Panc1 (cell line): ENCODE measurements at regions not wholly inside any gene's neighbourhood (a gene's known extent, or its start where the extent isn't known, plus 50 kb on each side); places are given as distances from the start of the nearest gene placed in this dataset.

Source experiments
- ATAC-seq: fragments of 200-7000 bp; cut with Tn5 transposase; 2 replicates; pipeline ENCODE4 v1.9.1; 2020; ENCODE audit warnings: mild to moderate bottlenecking, moderate library complexity
- BruUV-seq: library from RNA; stranded (reverse); fragments of 400-500 nt; replicated peaks from 2 replicates; lab custom pipeline; 2021; lab: Mats Ljungman, UMichigan
- CTCF ChIA-PET: fragments of 300-600 bp; sonication (Branson Sonifier 250); formaldehyde crosslinking; loops from one replicate; lab custom pipeline; 2022; ENCODE audit warnings: antibody characterized with exemption; lab: Charles Lee
- POLR2A ChIA-PET: fragments of 300-600 bp; sonication (Branson Sonifier 250); formaldehyde crosslinking; loops from one replicate; lab custom pipeline; 2022; ENCODE audit warnings: antibody characterized with exemption; lab: Charles Lee
- DNase-seq: peaks from one replicate; pipeline ENCODE4 v3.0.0-alpha.2; 2010; ENCODE audit warnings: low read depth, low spot score
- H3K27ac ChIP-seq: 2 replicates; pipeline ENCODE4 v1.5.1; 2011; ENCODE audit warnings: mild to moderate bottlenecking, low read length, inconsistent platforms
- H3K27me3 ChIP-seq: fragments of 200-500 bp; sonication (Bioruptor generic); 2 replicates; pipeline ENCODE4 v1.6.0; 2014; ENCODE audit warnings: low read length, inconsistent platforms; ENCODE audit not compliant: control insufficient read depth, insufficient read depth
- H3K36me3 ChIP-seq: fragments of 200-500 bp; sonication (Bioruptor generic); 2 replicates; pipeline ENCODE4 v1.5.1; 2014; ENCODE audit warnings: inconsistent platforms, mild to moderate bottlenecking, low read length, moderate library complexity; ENCODE audit not compliant: control insufficient read depth, insufficient read depth
- H3K4me1 ChIP-seq: 2 replicates; pipeline ENCODE4 v1.5.1; 2011; ENCODE audit warnings: inconsistent platforms, mild to moderate bottlenecking, low read length, moderate library complexity; ENCODE audit not compliant: control insufficient read depth, insufficient read depth
- H3K4me3 ChIP-seq, 2 experiments: 2 replicates each; pipeline ENCODE4 v1.5.1; 2011 to 2012; ENCODE audit warnings: low read depth in 2 of 2, low read length in 2 of 2, mild to moderate bottlenecking in 2 of 2, inconsistent platforms in 1 of 2, moderate library complexity in 1 of 2
- H3K9me3 ChIP-seq: fragments of 200-500 bp; sonication (Bioruptor generic); 2 replicates; pipeline ENCODE4 v1.5.1; 2014; ENCODE audit warnings: low read depth, mild to moderate bottlenecking, inconsistent platforms, low read length, moderate library complexity; ENCODE audit not compliant: control insufficient read depth, insufficient read depth
- CTCF ChIP-seq: fragments of 450-650 bp; IDR thresholded peaks from 2 replicates; pipeline ENCODE4 v1.5.1; 2017; ENCODE audit warnings: mild to moderate bottlenecking
- POLR2AphosphoS5 ChIP-seq: IDR thresholded peaks from 2 replicates; pipeline ENCODE4 v1.6.1; 2012; ENCODE audit warnings: mild to moderate bottlenecking, low read depth, low read length, moderate library complexity
- REST ChIP-seq, 2 experiments: IDR thresholded peaks; 2 replicates each; pipeline ENCODE4 v1.6.1; 2011 to 2012; ENCODE audit warnings: low read depth in 2 of 2, control low read depth in 1 of 2, low read length in 1 of 2, mild to moderate bottlenecking in 1 of 2, moderate library complexity in 1 of 2; ENCODE audit not compliant: insufficient read depth in 1 of 2
- SIN3A ChIP-seq: IDR thresholded peaks from 2 replicates; pipeline ENCODE4 v1.6.1; 2012; ENCODE audit warnings: low read depth, mild to moderate bottlenecking, low read length, moderate library complexity, borderline replicate concordance; ENCODE audit not compliant: insufficient read depth
- TCF7L2 ChIP-seq: IDR thresholded peaks from 2 replicates; pipeline ENCODE4 v1.6.1; 2011; ENCODE audit warnings: mild to moderate bottlenecking, low read depth, low read length, inconsistent platforms
- in situ Hi-C: cut with HindIII; loops from 2 replicates; pipeline ENCODE4 v1.10.0; 2016; ENCODE audit warnings: low sequenced_read_pairs, low pct_unique_long_range_greater_than_20kb
- intact Hi-C: fragments of 100-400 bp; cut with micrococcal nuclease; formaldehyde crosslinking; loops from one replicate; pipeline ENCODE4 v1.10.0; 2022; ENCODE audit not compliant: unreplicated experiment

GRCh38 chr11:31919175-31919574 lies 108.1 kb upstream of the PAX6 start:
- in situ Hi-C loops (no loop called here), intact Hi-C loops (no loop called here)
- TF ChIP-seq TCF7L2 (no peak), POLR2AphosphoS5 (no peak), SIN3A (no peak), REST (IDR thresholded peaks at IDR 0.05; ENCODE audit: insufficient read depth in 1 of 2, low read depth in 2 of 2, low read length in 1 of 2) (no peak), CTCF (no peak)
- ATAC-seq = no peak
- Histone ChIP-seq H3K9me3 (no peaks in the 10 kb centered on the region), H3K27ac (no peak overlapping the region), H3K4me3 (no peak overlapping the region), H3K36me3 (no peaks in the 10 kb centered on the region), H3K4me1 (no peaks in the 10 kb centered on the region), H3K27me3 (peaks cover 5% of the 10 kb centered on the region)
- no peak for DNase-seq
- ChIA-PET CTCF (no interaction called here), POLR2A (no interaction called here)
- BruUV-seq = no TSS peak

GRCh38 chr11:31915867-31916266 lies 104.7 kb upstream of the PAX6 start:
- CTCF ChIA-PET = no interaction called here
- DNase-seq (no peak), ATAC-seq (no peak)
- TF ChIP-seq SIN3A (no peak), REST (IDR thresholded peaks at IDR 0.05; ENCODE audit: insufficient read depth in 1 of 2, low read depth in 2 of 2, low read length in 1 of 2) (no peak), TCF7L2 (no peak), CTCF (no peak), POLR2AphosphoS5 (no peak)
- no peaks in the 10 kb centered on the region for H3K36me3 ChIP-seq
- H3K27me3 ChIP-seq = peaks cover 2% of the 10 kb centered on the region; the same call in 1 of the 2 replicates
- no peaks in the 10 kb centered on the region for H3K9me3 ChIP-seq
- in situ Hi-C loops = no loop called here
- intact Hi-C loops = no loop called here
- no peaks in the 10 kb centered on the region for H3K4me1 ChIP-seq
- no TSS peak for BruUV-seq
- H3K4me3 ChIP-seq = no peak overlapping the region
- H3K27ac ChIP-seq = no peak overlapping the region
- POLR2A ChIA-PET = no interaction called here
